HPDE6-E6E7 (cell line): ENCODE measurements at regions not wholly inside any gene's neighbourhood (a gene's known extent, or its start where the extent isn't known, plus 50 kb on each side); places are given as distances from the start of the nearest gene placed in this dataset.

Experiments
- DNase-seq: peaks from one replicate; pipeline ENCODE4 v3.0.0; 2011; ENCODE audit warnings: missing footprints; ENCODE audit errors: extremely low spot score

GRCh38 chr7:106484562-106484961 is 176.4 kb downstream of the CCDC71L start:
- no peak for DNase-seq

DNA sequence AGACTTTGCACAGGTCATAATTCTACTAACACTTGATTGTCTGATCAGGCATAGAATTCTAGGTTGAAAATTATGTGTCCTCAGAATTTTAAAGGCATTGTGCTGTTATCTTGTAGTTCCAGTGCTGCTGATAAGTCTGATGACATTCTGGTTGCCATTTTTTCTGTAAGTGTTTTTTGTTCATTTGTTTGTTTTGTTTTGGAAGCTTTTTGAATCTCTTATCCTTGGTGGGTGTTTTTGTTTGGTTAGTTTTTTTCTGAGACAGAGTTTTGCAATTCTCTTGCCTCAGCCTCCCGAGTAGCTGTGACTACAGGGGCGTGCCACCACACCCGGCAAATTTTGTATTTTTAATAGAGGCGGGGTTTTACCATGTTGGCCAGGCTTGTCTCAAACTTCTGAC is 178.9 kb downstream of the CCDC71L start:
- DNase-seq: no peak

GRCh38 chr7:106480616-106481031 is 180.3 kb downstream of the CCDC71L start:
- DNase-seq: no peak

- DNase-seq: no peak
Observed at GRCh38 chr7:106480161-106480579, 180.8 kb downstream of the CCDC71L start.

DNA sequence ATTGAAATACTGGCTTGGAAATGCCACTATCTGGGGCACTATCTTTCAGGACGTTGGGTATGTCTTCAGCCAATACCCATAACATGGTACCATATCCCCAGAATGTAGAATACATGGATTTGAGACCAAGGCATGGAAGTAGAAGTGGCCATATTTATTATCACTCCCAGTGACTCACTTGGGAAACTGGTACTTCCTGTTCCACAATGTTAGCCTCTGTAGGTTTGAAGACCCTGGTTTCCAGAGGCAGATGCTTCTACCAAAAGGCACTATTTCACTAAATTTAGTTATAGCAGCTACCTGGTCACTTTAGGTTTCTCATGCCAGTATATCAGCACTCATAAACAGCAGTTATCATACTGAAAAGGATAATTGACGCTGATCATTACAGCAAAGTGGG is 184.2 kb downstream of the CCDC71L start:
- DNase-seq: no peak

GRCh38 chr7:106472741-106473140 is 188.0 kb upstream of the NAMPT start:
- no peak for DNase-seq

DNA sequence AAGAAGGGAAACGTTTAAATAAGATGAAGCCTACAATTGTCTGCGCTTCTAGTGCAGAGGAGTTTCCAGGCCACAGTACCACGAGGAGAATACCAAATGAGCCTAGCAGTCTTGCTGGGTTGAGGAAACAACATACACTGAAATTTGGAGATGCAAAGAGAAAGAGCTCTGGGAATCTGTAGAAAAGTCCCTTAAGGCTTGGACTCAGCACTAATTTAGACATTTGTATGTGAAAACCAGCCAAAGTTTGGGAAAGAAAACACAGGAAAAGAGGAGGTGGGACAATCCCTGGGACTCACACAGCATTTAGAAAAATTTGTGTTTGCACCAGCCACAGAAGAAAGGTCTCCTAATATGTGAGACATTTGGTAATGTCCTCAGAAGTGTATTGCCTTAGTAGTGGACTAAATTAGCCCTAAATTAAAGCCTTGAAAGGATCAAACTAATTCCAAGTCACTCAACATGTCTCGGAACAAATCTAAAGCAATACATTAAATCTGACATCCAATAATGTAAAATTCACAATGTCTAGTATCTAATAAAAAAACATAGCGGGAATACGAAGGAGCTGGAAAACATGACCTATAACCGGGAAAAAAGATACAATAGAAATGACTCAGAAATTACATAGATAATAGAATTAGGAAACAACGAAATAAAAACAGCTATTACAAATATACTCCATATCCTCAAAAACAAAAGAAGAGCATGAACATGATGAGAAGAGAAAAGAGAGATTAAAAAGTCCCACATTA is 187.1 kb upstream of the NAMPT start:
- no peak for DNase-seq

- DNase-seq: no peak
Observed at GRCh38 chr7:106471021-106471420, 186.2 kb upstream of the NAMPT start.

DNA sequence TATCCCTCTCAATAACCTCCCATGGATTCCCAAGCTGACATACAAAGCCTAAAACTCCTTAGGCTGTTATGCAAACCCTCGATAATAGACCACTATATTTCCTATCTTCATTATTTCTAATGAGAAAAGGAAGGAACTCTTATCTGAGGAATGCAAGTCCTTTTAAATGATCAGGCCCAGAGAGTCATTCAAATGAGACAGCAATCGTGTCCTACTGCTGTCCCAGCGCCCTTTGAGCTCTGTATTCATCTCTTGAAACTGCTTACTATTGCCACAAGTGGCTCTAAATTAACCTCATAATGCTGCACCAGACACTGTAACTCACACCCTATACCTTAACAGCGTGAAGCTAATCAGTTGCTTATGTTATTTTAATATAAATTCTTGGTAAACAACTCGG is 182.1 kb upstream of the NAMPT start:
- DNase-seq: no peak

DNA sequence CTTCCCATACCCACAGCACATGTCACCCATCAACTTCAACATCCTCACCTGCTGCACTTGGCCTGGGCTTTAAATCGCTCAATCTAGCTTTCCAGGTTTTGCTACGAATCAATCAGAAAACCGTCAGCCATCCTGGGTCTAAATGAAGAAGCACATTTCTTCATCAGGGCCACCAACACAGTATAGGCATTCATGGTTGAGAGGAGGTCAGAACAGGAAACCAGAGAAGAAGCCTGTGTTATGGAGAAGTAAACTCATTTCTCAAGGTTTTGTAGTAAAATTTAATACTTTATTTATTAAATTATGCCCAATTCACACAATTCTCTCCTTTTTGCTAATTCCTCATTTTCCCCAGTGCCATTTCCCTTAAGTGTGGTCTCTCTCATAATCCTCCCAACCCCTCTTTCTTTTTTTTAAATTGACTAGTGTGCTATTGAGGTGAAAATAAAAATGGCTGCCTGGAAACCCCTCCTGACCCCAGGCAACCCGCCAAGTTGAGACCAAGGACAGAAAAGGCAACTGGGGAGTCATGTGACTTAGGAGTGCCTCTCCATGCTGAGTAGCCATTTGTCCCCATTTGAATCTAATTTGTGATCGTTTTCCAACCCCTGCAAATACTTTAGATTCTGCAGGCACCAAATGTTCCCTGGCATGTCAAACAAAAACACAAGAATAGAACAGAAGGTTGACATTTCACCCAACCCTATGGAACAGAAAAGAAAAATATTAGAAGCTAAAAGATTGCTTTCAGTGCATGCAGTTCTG is 181.1 kb upstream of the NAMPT start:
- no peak for DNase-seq

DNA sequence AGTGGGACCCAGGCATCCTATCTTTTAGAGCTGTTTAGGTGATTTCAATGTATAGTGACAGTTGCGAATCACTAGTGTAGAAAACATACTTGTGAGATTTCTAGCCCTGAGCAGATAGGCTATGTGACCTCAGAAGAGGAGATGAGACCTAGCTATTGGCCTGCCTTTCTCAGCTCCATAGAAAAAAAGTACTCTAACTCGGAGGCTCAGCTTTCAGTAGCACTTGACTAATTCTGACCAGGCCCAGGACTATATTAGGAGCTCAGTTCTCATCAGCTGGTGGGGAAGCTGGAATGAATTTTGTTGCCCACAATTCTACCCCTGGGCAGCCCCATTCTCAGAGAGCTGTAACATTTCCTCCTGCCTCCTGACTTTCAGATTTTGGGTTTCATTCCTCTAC is 179.9 kb upstream of the NAMPT start:
- no peak for DNase-seq

DNA sequence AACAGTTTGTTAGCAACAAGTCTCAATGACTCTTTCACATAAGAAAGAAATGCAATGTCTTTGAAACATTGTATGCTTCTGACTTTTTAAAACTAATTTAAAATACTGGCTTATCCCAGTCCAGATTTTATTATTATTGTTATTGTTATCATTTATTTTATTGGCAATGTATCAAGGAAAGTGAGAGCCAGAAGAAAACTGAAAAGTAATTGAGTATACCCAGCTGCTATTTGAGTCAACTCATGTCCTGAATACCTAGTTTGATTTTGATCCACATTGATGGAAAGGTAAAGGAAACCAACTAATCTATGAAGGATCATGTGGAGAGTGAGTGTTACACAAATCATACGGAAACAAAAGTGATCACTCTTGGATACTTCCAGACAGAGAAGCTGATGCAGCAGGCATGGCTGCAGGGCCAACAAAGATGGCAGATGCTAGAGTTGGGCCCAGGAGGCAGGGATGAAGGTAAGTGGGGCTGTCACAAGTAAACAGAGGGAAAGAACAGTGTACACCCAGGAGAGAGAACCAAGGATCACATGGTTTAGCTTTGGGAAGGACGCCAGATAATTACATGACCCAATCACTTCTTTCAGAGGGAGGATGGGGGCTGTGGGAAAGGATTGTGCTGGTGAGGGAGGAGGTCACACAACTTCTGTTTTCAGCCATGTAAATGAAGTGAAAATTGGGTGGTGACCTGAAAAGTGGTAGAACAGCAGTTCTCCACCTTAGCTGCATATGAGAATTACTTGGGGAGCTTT is 179.2 kb upstream of the NAMPT start:
- no peak for DNase-seq

DNA sequence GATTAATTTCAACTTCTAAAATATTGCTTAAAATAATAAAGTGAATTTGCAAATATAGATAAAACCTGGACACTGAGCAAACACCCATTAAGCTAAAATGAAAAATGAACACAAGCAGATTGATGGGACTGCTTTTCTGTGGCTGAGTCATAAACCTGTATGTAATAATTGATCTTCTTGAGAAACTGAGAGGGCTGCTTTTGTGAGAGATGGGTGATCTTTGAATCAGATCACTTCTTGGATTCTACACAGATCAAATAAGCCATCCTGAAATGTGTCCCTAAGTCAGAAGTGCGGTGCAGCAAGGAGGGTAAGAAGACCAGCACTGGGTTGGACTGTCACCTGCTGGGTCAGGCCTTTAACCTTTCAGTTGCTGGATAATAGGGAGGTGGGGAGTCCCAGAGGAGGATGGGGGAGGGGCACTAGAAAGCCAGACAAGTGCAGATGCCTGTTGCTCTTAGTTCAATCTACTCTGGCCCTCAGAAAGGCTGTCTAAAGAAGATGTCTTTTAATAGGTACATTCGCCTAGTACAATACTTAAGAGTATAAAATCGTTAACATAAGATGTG is 178.2 kb upstream of the NAMPT start:
- DNase-seq: no peak

DNA sequence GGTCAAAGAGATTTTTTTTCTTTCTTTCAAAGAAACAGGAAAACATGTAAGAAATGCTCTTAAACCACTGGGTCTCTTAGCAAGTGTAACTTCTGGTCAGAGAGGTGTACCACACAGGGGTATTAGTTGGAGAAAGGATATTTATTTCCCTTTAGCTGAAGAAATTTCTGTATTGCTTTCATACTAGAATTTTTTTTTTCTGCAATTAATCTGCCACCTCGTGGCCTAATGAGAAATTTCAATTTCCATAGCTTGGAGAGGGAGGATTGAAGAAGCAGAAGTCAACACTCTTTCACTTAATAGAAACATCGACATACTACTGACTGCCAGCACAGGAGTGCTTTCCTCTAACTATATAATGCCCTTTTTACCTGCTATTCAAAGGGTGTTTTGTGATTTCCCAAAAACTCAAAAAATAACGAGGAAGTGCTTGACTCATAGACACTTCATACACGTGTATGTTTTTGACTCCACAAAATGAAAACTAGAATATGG is 177.6 kb upstream of the NAMPT start:
- no peak for DNase-seq

GRCh38 chr7:106460792-106461254 is 176.0 kb upstream of the NAMPT start:
- no peak for DNase-seq

DNA sequence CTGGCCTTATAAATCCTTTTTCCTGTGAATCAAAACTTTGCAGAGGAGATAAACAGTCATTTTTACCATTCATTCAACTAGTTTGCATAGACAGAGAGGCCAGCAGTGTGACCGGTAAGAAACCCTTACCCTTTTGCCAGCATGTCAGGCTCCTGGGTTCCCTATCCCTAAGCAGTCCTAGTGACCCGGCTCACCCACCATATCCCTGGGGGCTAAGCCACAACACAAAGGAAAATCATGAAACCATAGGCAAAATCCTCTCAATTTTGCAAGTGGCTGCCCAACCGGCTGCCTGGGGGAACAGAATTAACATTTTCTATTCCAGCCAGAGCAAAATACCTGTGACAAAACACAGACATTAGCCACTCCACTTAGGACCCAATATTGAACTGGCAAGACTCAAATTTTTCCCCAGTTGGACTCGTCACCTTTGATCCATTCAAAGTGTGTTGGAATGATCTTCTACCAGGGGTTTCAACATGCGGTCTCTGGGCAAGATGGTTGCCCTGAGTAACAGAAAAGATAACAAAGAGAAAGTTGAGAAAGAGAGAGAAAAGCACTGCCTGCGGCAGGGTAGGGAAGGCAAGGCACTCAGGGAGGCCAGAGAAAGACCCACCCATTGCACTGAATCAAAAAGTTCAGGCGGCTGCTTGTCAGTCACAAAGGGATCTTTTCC is 174.8 kb upstream of the NAMPT start:
- DNase-seq: no peak

DNA sequence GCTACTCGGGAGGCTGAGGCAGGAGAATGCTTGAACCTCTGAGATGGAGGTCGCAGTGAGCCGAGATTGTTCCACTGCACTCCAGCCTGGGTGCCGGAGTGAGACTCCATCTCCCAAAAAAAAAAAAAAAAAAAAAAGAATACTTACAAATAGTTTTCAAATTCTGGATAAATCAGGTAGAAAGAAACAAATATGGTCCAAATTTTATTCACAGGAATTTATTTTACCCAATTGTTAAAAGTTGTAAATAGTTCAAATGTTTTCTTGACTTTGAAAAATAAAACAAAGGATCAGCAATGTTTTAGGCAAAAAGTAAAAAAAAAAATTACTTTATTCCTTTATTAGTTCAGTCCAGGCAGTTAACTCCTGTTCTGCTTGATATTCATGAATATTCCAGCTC is 172.9 kb upstream of the NAMPT start:
- no peak for DNase-seq

- no peak for DNase-seq
Observed at GRCh38 chr7:106456329-106456728, 171.5 kb upstream of the NAMPT start.

DNA sequence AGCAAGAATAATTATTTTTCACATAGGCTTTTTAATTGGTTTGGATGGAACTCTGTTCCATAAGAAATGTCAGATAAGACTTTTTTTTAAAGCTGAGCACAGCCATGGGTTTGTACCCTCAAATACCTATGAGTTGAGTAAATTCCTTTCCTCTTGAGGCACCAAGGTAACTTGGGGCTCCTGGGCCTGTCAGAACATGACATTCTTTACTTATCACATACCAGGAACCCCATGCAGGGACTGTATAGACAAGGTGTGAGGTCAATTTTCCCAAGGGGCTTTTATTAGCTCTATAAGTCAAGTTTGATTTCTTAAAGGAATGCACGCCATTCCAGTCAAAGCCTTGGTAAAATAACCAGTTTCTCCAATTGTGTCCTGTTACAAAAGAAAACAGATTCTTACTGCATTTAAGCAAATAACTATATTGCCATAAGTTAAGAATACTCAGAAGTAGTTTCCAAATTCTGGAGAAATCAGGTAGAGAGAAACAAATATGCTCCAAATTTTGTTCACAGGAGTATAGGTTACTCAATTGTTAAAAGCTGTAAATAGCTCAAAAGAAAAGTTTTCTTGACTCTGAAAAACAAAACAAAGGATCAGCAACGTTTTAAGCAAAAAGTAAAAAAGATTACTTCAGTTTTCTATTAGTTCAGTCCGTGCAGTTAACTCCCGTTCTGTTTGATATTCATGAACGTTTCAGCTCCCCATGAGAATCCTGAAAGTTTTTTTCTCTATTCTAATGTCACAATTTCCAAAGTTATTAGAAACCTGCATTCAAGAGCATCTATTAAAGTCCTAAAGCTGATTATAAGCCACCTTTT is 167.5 kb upstream of the NAMPT start:
- no peak for DNase-seq

- no peak for DNase-seq
Observed at GRCh38 chr7:106451171-106451570, 166.4 kb upstream of the NAMPT start.
